T-helper 17 cell (primary cell): ENCODE measurements at regions not wholly inside any gene's neighbourhood (a gene's known extent, or its start where the extent isn't known, plus 50 kb on each side); places are given as distances from the start of the nearest gene placed in this dataset.
"Not testable (repeated sequence)": the region's sequence is repeated elsewhere in the genome, so short reads cannot be mapped to it uniquely, and the experiment has no call there.

Experiments used
- ATAC-seq: fragments of 150-1000 bp; cut with Tn5 transposase; 2 replicates; pipeline ENCODE4 v1.10.0; 2021; ENCODE audit warnings: mild to moderate bottlenecking, moderate library complexity
- DNase-seq, 3 donors: peaks; one replicate each; pipeline versions ENCODE4 v3.0.0 to v3.0.0-alpha.2; 2020 to 2021
- H3K9me3 ChIP-seq: one replicate; pipeline ENCODE4 v1.7.0; 2013; ENCODE audit warnings: low read length, mild to moderate bottlenecking; ENCODE audit not compliant: control insufficient read depth, poor library complexity, severe bottlenecking
- H3K27ac Mint-ChIP-seq: one replicate; pipeline ENCODE4 v1.8.0; 2022; ENCODE audit warnings: mild to moderate bottlenecking, moderate library complexity, mixed read lengths
- H3K27me3 Mint-ChIP-seq: one replicate; pipeline ENCODE4 v1.8.0; 2022; ENCODE audit warnings: mixed read lengths
- H3K36me3 Mint-ChIP-seq: one replicate; pipeline ENCODE4 v1.8.0; 2022; ENCODE audit warnings: low read depth, mixed read lengths
- H3K4me1 Mint-ChIP-seq: one replicate; pipeline ENCODE4 v1.8.0; 2022; ENCODE audit warnings: mild to moderate bottlenecking, mixed read lengths
- H3K4me3 Mint-ChIP-seq: one replicate; pipeline ENCODE4 v1.8.0; 2022; ENCODE audit warnings: mild to moderate bottlenecking, moderate library complexity, mixed read lengths

DNA sequence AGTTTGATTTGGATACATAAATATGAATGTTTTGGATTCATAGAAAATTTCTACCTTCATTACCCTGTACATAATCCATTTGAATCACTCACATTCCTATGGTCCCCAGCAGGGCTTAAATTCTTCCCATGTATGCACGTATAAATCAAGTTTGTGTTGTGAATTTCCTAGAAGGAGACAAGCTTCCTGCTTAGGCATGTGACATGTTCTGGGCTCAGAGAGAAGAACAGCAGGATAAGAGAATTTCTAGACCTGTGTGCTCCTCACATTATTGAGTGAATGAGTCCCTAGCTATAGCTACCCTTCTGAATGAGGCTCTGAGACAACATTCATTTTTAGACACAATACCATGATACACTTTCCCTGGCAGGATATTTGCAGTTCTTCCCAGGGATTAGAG is 229.1 kb downstream of the YTHDC2 start:
- Mint-ChIP-seq H3K27ac (no peak overlapping the region), H3K4me3 (no peak overlapping the region), H3K4me1 (no peaks in the 10 kb centered on the region), H3K36me3 (no peaks in the 10 kb centered on the region), H3K27me3 (peaks cover 6% of the 10 kb centered on the region)
- H3K9me3 ChIP-seq = no peaks in the 10 kb centered on the region
- ATAC-seq = no peak
- no peak for DNase-seq

DNA sequence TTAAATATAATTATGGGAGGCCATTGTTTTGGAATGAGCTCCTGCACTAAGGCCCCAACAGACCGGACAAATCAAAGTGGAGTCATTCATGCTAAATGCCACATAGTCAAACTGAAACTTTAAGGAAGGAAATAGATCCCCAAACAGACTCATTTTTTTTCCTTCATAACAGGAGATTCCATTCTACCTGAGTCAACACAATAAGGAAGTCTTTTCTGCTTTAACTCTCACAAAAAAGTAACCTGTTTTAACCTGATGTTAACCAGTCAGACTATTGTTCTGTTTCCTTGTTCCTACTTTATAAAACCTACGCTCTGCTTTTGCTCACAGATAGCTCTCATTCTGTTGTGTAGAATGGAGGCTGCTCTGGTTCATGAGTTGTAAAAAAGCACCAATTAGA is 234.9 kb downstream of the YTHDC2 start:
- Mint-ChIP-seq H3K4me3 (no peak overlapping the region), H3K36me3 (no peaks in the 10 kb centered on the region), H3K4me1 (no peaks in the 10 kb centered on the region), H3K27me3 (peaks cover 4% of the 10 kb centered on the region), H3K27ac (no peak overlapping the region)
- ATAC-seq (no peak), DNase-seq (no peak)
- no peaks in the 10 kb centered on the region for H3K9me3 ChIP-seq

DNA sequence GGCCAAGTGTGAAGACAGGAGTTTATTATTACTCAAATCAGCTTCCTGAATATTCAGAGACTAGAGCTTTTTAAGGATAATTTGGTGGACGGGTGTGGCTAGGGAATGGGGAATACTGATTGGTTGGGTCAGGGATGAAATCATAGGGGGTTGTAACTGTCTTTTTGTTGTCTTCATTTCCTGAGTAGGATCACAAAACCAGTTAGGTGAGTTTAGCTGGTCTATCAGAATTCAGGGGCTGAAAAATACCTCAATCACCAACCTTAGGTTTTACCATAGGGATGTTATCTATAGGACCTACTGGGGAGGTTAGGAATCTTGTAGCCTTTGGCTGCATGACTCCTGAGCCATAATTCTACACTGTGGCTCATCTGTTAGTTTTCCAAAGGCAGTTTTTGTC is 235.8 kb downstream of the YTHDC2 start:
- no peak overlapping the region for H3K27ac Mint-ChIP-seq
- H3K9me3 ChIP-seq = no peaks in the 10 kb centered on the region
- H3K36me3 Mint-ChIP-seq = no peaks in the 10 kb centered on the region
- no peaks in the 10 kb centered on the region for H3K4me1 Mint-ChIP-seq
- no peak for ATAC-seq
- H3K27me3 Mint-ChIP-seq = no peaks in the 10 kb centered on the region
- no peak overlapping the region for H3K4me3 Mint-ChIP-seq
- DNase-seq = no peak

DNA sequence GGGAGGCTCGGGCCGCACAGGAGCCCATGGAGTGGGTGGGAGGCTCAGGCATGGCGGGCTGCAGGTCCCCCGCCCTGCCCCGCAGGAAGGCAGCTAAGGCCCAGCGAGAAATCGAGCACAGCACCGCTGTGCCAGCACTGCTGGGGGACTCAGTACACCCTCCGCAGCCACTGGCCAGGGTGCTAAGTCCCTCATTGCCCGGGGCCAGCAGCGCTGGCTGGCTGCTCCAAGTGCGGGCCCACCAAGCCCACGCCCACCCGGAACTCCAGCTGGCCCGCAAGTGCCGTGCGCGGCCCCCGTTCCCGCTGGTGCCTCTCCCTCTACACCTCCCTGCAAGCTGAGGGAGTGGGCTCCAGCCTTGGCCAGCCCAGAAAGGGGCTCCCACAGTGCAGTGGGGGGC is 239.7 kb downstream of the YTHDC2 start:
- peaks cover 21% of the 10 kb centered on the region for H3K27me3 Mint-ChIP-seq
- not testable (repeated sequence) for H3K4me3 Mint-ChIP-seq, ATAC-seq, H3K27ac Mint-ChIP-seq, H3K9me3 ChIP-seq, H3K36me3 Mint-ChIP-seq, DNase-seq, H3K4me1 Mint-ChIP-seq

DNA sequence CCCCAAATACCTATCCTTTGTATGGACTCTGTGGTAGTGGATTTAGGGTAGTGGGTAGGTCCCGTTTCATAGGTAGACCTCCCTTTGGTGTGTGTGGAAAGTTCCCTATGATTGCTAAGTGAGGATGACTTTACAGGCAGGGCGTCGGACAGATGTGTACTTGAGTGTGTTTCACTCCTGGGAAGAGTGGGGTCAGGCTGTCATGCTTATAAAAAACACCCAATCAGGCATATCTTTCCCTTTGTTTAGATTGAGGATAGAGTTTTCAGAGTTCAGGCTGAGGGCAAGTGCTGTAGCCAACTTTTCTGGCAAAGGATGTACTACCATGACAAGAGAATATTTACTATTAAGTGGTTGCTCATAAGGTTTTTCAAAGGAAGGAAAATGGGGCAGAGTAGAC is 242.0 kb downstream of the YTHDC2 start:
- H3K4me3 Mint-ChIP-seq = no peak overlapping the region
- no peaks in the 10 kb centered on the region for H3K36me3 Mint-ChIP-seq
- peaks cover 21% of the 10 kb centered on the region for H3K27me3 Mint-ChIP-seq
- peaks cover 3% of the 10 kb centered on the region for H3K4me1 Mint-ChIP-seq
- DNase-seq = no peak
- ATAC-seq = no peak
- no peak overlapping the region for H3K27ac Mint-ChIP-seq
- H3K9me3 ChIP-seq = no peaks in the 10 kb centered on the region

DNA sequence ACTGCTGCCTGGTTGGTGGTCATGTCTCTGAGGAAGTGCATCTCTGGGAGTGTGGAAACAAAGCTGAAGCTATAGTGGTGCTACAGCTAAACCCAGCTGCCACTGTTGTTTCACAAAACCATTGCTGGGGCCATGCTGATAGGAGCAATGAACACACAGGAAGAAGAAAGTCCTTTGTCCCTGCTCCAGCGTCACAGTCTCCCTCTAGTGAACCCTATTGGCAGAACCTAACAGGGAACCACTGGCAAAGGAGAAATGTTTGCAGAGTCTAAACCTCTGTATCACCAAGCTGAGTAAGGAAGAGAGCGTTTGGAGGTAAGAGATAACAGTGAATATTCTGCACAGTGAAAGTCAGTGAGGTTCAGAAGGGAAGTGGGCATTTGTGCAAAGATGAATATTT is 244.0 kb downstream of the YTHDC2 start:
- Mint-ChIP-seq H3K36me3 (no peaks in the 10 kb centered on the region), H3K4me3 (no peak overlapping the region), H3K27ac (no peak overlapping the region), H3K27me3 (peaks cover 21% of the 10 kb centered on the region), H3K4me1 (peaks cover 3% of the 10 kb centered on the region)
- DNase-seq (no peak), ATAC-seq (no peak)
- no peaks in the 10 kb centered on the region for H3K9me3 ChIP-seq

DNA sequence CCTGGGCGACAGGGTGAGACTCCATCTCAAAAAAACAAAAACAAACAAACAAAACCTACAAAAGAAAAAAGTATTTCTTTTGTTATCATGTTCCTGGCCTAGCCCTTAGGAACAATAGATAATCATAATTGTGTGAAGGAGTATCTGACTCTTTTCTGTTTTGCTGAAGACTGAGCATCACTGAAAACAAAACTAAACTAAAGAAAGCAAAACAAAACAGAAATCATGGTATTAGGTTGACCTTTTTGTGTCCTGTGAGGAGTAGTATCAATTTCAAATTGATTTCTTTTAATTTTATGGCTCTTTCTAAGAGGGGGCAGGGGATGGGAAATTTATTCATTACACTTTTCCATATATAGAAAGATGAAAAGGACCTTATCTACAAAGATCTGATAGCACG is 246.0 kb downstream of the YTHDC2 start:
- Mint-ChIP-seq H3K27ac (no peak overlapping the region), H3K27me3 (peaks cover 21% of the 10 kb centered on the region), H3K4me1 (peaks cover 3% of the 10 kb centered on the region), H3K36me3 (no peaks in the 10 kb centered on the region), H3K4me3 (no peak overlapping the region)
- DNase-seq (no peak), ATAC-seq (no peak)
- no peaks in the 10 kb centered on the region for H3K9me3 ChIP-seq

DNA sequence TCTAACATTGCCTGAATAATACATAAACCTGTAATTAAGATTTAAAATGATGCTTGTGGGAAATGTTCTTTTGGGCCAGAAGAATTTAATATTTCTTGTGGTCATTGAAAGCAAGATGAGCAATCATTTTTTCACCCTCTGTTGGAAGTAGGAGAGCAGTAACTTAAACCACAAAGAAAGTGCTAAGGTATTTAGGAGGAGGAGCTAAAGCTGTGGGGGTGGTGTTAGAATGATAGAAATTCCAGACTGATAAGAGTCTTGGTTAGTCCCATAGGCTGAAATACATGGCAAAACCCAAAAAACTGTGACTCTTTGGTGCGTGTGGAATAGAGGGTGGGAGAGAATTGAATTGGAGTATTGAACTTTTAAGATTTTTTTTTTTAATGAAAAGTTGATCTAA is 247.0 kb downstream of the YTHDC2 start:
- Mint-ChIP-seq H3K4me3 (no peak overlapping the region), H3K27me3 (peaks cover 16% of the 10 kb centered on the region), H3K4me1 (peaks cover 3% of the 10 kb centered on the region), H3K36me3 (no peaks in the 10 kb centered on the region), H3K27ac (no peak overlapping the region)
- H3K9me3 ChIP-seq = no peaks in the 10 kb centered on the region
- no peak for ATAC-seq
- DNase-seq = no peak

DNA sequence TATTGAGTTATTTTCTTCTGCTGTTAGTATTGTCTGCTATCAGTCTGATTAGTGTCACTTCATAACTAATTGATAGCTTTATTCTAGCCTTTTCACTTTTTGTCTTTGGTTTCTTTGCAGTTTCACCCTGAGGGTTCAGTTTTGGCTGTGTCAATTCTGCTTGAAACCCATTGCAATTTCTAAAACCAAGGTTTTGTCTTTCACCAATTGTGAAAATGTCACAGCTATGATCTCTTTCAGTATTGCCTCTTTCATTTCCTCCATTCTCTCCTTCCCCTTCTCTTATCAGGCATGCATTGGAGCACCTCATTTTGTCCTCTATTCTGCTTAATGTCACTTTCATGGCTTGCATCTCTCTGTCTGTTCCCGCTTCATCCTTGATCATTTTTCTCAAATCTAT is 248.1 kb downstream of the YTHDC2 start:
- no peak for ATAC-seq
- no peak overlapping the region for H3K4me3 Mint-ChIP-seq
- no peak for DNase-seq

DNA sequence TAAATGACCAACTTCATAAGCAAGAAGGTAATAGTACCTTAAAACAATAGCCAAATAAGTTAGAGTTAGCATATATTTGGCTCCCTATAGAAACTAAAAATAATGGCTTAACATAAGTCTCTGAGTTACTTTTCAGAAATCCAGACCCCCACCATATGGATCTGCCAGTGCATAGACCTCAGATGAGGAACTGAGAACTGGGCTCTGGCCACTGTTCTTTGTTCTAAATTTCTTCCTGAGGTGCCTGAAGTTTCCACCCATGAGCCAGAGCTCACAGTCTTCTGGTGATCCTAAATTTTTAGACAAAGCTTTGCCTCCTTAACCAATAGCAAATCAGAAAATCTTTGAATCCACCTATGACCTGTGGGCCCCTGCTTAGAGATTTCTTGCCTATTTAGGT is 250.9 kb downstream of the YTHDC2 start:
- no peaks in the 10 kb centered on the region for H3K27me3 Mint-ChIP-seq
- DNase-seq (no peak), ATAC-seq (no peak)
- no peak overlapping the region for H3K27ac Mint-ChIP-seq
- H3K4me3 Mint-ChIP-seq = no peak overlapping the region
- no peaks in the 10 kb centered on the region for H3K9me3 ChIP-seq
- peaks cover 3% of the 10 kb centered on the region for H3K4me1 Mint-ChIP-seq
- H3K36me3 Mint-ChIP-seq = no peaks in the 10 kb centered on the region

More for the DNA sequence above, 248.1 kb downstream of the YTHDC2 start:
- H3K9me3 ChIP-seq = no peaks in the 10 kb centered on the region
- Mint-ChIP-seq H3K27ac (no peak overlapping the region), H3K27me3 (peaks cover 10% of the 10 kb centered on the region), H3K4me1 (peaks cover 3% of the 10 kb centered on the region), H3K36me3 (no peaks in the 10 kb centered on the region)

DNA sequence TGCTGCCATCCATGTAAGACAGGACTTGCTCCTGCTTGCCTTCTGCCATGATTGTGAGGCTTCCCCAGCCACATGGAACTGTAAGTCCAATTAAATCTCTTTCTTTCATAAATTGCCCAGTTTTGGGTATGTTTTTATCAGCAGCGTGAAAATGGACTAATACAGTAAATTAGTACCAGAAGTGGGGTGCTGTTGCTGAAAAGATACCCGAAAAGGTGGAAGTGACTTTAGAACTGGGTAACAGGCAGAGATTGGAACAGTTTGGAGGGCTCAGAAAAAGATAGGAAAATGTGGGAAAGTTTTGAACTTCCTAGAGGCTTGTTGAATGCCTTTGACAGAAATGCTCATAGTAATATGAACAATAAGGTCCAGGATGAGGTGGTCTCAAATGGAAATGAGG is 253.3 kb downstream of the YTHDC2 start:
- H3K27me3 Mint-ChIP-seq, H3K4me1 Mint-ChIP-seq, H3K4me3 Mint-ChIP-seq: not testable (repeated sequence)

DNA sequence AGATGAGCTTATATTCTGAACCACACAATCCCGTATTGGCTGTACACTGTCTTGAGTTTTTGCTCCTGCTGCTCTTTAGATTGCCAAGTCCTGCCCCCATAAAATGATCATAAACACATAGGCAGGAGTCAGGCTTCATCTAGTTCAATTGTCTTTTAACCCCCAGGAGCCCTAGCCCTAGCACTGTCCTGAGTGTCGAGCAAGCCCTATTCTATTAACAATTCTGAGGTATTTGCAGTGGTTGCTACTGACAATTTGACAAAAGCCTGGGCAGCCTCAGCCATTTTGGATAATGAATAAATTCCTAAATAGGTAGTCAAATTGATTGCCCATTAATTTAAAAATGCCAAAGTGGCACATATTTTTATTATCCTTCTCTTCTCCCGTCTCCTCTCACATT is 257.2 kb downstream of the YTHDC2 start:
- H3K9me3 ChIP-seq = no peaks in the 10 kb centered on the region
- Mint-ChIP-seq H3K27me3 (no peaks in the 10 kb centered on the region), H3K4me3 (no peak overlapping the region), H3K4me1 (no peaks in the 10 kb centered on the region), H3K36me3 (no peaks in the 10 kb centered on the region), H3K27ac (no peak overlapping the region)
- no peak for ATAC-seq
- no peak for DNase-seq

More for the DNA sequence above, 253.3 kb downstream of the YTHDC2 start:
- not testable (repeated sequence) for DNase-seq, H3K27ac Mint-ChIP-seq, H3K9me3 ChIP-seq, ATAC-seq, H3K36me3 Mint-ChIP-seq

DNA sequence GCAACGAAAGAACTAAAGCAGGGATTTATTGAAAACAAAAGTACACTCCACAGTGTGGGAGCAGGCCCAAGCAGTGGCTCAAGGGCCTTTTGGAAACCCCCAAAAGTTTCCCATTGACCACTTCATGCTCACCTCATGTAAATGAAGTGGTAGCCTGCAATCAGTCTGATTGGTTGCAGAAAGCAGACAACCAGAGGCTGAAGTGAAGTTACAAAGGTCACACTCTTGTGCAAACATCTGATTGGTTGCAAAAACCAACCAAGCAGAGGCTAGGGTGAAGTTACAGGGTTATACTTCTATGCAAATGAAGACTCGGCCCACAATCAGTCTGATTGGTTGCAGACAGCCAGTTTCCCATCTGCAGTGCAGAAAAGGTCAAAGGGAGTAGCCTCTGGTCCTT is 258.0 kb downstream of the YTHDC2 start:
- ATAC-seq (no peak), DNase-seq (no peak)
- H3K36me3 Mint-ChIP-seq = no peaks in the 10 kb centered on the region
- H3K4me1 Mint-ChIP-seq = no peaks in the 10 kb centered on the region
- no peaks in the 10 kb centered on the region for H3K9me3 ChIP-seq
- no peak overlapping the region for H3K27ac Mint-ChIP-seq
- no peak overlapping the region for H3K4me3 Mint-ChIP-seq
- H3K27me3 Mint-ChIP-seq = no peaks in the 10 kb centered on the region

DNA sequence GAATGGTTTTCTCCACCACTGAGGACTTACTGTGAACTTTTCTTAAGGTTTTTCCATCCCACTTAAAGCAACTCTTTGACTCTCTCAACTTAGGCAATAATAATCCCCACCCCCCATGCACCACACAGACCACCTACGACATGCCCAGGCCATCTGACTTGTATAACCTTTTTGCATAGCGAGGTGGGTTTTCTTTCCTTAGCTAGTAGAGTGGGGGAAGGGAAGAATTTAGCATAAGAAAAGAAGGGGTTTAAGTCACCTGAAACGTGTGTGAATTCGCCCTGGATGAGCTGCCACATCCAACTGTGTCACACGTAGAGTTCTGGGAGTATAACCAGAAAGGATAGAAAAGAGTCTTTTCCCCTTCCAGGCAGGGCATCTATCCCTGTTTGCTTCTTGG is 262.7 kb downstream of the YTHDC2 start:
- no peaks in the 10 kb centered on the region for H3K9me3 ChIP-seq
- H3K4me3 Mint-ChIP-seq = no peak overlapping the region
- peaks cover 7% of the 10 kb centered on the region for H3K27me3 Mint-ChIP-seq
- no peaks in the 10 kb centered on the region for H3K4me1 Mint-ChIP-seq
- DNase-seq (no peak), ATAC-seq (no peak)
- no peak overlapping the region for H3K27ac Mint-ChIP-seq
- H3K36me3 Mint-ChIP-seq = no peaks in the 10 kb centered on the region
